ENCODE measurements at regions not wholly inside any gene's neighbourhood (a gene's known extent, or its start where the extent isn't known, plus 50 kb on each side); places are given as distances from the start of the nearest gene placed in this dataset.

DNA sequence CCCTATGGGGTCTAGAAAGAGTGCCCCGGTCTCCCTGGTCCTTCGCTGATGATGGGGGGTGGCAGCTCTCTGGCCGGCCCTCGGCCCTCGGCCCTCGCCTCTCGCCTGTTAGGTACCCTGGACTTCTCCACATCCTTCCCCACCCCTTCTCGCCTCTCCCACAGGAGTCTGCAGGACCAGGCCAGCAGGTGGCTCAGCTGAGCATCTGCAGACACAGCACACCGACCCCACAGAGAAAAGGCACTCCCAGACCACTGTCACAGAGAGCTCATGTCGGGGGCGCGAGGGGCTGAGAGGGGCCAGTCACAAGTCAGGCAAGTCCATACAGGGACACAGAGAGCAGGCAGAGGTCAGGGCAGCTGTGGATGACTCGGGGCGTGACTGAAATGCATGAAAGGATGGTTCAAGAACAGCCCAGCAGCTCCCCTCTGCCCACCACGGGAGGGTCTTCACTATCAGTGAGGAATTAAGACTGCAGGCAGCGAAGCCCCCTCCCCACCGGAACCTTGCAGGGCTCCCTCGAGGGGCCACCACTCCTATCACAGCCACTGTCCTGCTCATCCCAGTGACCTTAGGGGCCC, 181.7 kb upstream of the NSMCE3 start:
- Mint-ChIP-seq H3K36me3 (no peaks in the 10 kb centered on the region), H3K27me3 (peaks cover 0 to 23% (median 16%) of the 10 kb centered on the region in 3 donors), H3K4me3 (no peak overlapping the region), H3K4me1 (peaks cover 0 to 9% (median 2%) of the 10 kb centered on the region in 3 donors), H3K9me3 (peaks cover 0 to 4% (median 0%) of the 10 kb centered on the region in 7 donors), H3K27ac (no peak overlapping the region)
- ATAC-seq (ENCODE audit: low read depth in 2 of 2) (no peak), DNase-seq (no peak)

DNA sequence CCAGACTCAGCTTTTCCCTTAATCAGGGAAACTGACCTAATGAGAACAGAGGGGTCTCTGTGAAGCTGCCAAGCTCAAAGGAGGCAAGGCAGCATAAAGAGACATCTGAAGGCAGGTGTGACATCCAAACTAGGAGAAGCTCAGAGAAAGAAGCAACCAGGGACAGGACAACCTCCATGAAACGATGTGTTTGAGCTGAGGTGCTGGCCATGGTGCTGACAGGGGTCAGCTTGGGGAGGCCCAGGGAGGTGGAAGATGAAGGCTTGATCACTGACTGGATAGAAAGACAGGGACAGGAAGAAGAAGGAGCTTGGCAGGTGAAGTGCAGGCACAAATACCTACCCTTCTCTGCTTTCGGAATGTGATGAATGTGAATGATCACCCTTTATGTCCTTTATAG, 179.5 kb upstream of the NSMCE3 start:
- Mint-ChIP-seq H3K4me1 (peaks cover 0 to 9% (median 2%) of the 10 kb centered on the region in 3 donors), H3K27ac (no peak overlapping the region), H3K4me3 (no peak overlapping the region), H3K9me3 (peaks cover 0 to 4% (median 0%) of the 10 kb centered on the region in 7 donors), H3K36me3 (no peaks in the 10 kb centered on the region), H3K27me3 (peaks cover 0 to 23% (median 16%) of the 10 kb centered on the region in 3 donors)
- no peak for DNase-seq
- no peak for ATAC-seq (ENCODE audit: low read depth in 2 of 2)

DNA sequence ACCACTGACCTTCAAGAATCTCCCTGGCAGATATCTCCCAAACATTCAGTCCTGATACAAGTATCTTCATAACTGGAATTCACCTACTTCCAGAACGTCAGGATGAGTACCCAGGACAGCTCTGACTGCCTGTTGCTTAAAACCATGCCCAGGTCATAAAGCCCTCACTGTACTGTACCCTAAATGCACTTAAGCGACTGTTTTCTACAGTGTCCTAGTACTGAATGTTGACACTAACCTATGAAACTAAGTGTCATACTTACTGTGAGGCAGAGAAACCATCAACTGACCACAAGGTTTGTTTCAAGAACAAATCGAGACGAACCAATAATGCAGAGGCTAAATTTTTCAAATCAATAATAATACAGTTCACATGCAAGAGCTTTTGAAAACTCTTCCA, 178.7 kb upstream of the NSMCE3 start:
- ATAC-seq (ENCODE audit: low read depth in 2 of 2) = no peak
- H3K4me3 Mint-ChIP-seq = no peak overlapping the region

GRCh38 chr15:29446480-29446879, 176.9 kb upstream of the NSMCE3 start:
- peaks cover 0 to 4% (median 0%) of the 10 kb centered on the region in 7 donors for H3K9me3 Mint-ChIP-seq
- H3K27ac Mint-ChIP-seq = peak overlapping the region in 1 of 6 donors; percentile 70
- no peak for ATAC-seq (ENCODE audit: low read depth in 2 of 2)
- DNase-seq = no peak
- H3K36me3 Mint-ChIP-seq = no peaks in the 10 kb centered on the region
- peaks cover 0 to 11% (median 11%) of the 10 kb centered on the region in 3 donors for H3K27me3 Mint-ChIP-seq
- no peaks in the 10 kb centered on the region for H3K4me1 Mint-ChIP-seq
- no peak overlapping the region for H3K4me3 Mint-ChIP-seq

More for the DNA sequence above, 178.7 kb upstream of the NSMCE3 start:
- no peak for DNase-seq
- no peaks in the 10 kb centered on the region for H3K36me3 Mint-ChIP-seq
- H3K27me3 Mint-ChIP-seq = peaks cover 0 to 21% (median 16%) of the 10 kb centered on the region in 3 donors
- peaks cover 0 to 4% (median 0%) of the 10 kb centered on the region in 7 donors for H3K9me3 Mint-ChIP-seq
- H3K4me1 Mint-ChIP-seq = peaks cover 0 to 7% (median 2%) of the 10 kb centered on the region in 3 donors
- H3K27ac Mint-ChIP-seq = no peak overlapping the region

DNA sequence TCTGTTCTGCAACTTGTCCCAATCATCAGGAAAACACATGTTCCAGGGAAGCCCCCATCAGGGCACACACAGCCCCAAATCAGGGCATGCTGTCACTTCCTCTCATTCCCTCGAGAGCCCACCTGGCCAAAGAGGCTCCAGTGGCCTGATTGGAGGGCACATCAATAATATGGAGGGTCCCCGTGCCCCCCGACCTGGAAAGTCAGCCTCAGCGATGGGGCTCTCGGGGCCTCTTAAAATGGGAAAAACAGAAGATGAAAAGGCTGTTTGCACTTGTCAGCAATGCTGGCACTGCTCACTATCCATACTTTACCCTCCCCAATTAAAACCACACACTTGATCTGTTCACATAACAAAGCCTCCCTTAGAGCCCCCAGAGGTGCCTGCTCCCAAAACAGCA, 172.9 kb upstream of the NSMCE3 start:
- ATAC-seq (ENCODE audit: low read depth in 2 of 2) = no peak
- no peak for DNase-seq
- Mint-ChIP-seq H3K27me3 (no peaks in the 10 kb centered on the region), H3K9me3 (peaks cover 0 to 11% (median 0%) of the 10 kb centered on the region in 7 donors), H3K4me1 (no peaks in the 10 kb centered on the region), H3K27ac (no peak overlapping the region), H3K4me3 (no peak overlapping the region), H3K36me3 (no peaks in the 10 kb centered on the region)

DNA sequence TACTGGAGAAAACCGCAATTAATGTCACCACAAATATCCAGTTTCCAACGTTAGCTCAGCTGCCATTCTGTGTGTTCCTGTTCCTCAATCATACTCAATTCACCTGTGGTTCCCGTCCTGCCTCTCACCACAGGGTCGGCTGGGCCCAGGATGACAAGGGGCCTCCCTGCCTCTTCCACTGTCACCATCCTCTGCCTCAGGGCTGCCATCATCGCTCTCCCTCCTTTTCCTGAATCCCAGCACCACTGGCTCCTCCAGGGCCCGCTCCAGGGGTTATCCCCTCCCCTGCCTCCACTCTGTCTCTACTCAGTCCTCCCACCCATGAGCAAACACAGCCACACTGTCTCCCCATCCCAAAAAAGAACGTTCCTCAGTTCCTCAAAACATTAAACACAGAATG, 170.9 kb upstream of the NSMCE3 start:
- no peaks in the 10 kb centered on the region for H3K27me3 Mint-ChIP-seq
- no peak for DNase-seq
- no peak for ATAC-seq (ENCODE audit: low read depth in 2 of 2)
- H3K4me1 Mint-ChIP-seq = no peaks in the 10 kb centered on the region
- H3K27ac Mint-ChIP-seq = no peak overlapping the region
- peaks cover 0 to 7% (median 0%) of the 10 kb centered on the region in 7 donors for H3K9me3 Mint-ChIP-seq
- no peaks in the 10 kb centered on the region for H3K36me3 Mint-ChIP-seq
- peak overlapping the region in 1 of 8 donors; percentile 64 for H3K4me3 Mint-ChIP-seq

DNA sequence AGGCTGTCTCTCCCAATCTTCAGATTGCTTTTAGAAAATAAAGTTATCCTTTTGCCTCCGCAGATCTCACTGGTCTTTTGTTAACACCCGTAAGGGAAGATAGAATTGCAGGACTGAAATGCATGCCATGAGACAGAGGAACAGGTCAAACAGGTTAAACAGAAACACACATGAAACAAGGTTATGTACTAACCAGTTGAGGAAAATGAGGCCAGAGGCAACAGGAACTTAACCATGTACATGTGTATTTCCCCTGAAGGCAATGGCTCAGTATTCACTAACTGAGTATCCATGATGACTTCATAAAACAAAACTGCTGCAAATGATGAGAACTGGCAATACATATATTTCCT, 169.1 kb upstream of the NSMCE3 start:
- Mint-ChIP-seq H3K9me3 (peaks cover 0 to 7% (median 0%) of the 10 kb centered on the region in 7 donors), H3K4me3 (no peak overlapping the region), H3K4me1 (no peaks in the 10 kb centered on the region), H3K27me3 (peaks cover 0 to 7% (median 0%) of the 10 kb centered on the region in 3 donors), H3K36me3 (no peaks in the 10 kb centered on the region), H3K27ac (peak overlapping the region in 1 of 6 donors; percentile 84)
- DNase-seq (no peak), ATAC-seq (ENCODE audit: low read depth in 2 of 2) (no peak)

DNA sequence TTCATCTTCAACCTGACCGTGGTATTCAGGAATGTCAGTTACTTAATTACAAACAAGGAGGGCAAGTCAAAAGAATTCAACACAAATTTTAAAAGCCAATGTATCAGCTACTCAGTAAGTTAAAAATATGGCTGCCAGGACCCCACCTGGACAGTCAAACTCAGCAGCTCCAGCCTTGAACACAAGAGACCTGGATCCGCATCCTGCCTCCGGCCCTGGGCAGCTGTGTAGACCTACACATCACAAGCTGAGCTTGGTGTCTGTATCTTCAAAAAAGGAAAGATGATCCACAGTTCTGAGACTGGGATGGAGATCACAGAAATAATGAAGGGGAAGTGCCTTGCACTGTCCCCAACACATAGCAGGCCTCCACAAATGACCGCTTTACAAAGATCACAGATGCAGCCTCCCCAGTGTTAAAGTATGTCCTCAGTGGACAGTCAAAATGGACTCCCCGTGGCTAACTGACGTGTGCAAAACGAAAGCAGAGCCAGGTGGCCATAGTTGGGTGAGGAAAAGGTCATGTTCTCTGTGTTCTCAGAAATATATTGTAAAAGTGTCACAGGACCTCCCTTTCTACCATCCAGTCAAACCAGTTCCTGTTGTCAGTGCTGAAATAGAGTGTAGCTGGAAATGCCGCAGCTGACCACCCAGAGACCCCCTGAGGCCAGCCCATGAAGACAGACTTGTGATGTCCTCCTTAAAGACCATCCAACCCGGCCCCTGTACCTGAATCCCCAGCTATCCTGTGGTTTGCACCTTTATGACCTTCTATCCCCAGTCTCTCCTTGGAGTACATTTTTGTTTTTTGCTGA, 168.5 kb upstream of the NSMCE3 start:
- no peaks in the 10 kb centered on the region for H3K36me3 Mint-ChIP-seq
- H3K4me1 Mint-ChIP-seq = no peaks in the 10 kb centered on the region
- H3K9me3 Mint-ChIP-seq = peaks cover 0 to 7% (median 0%) of the 10 kb centered on the region in 7 donors
- H3K4me3 Mint-ChIP-seq = no peak overlapping the region
- peaks cover under 1 to 12% (median 3%) of the 10 kb centered on the region in 3 donors for H3K27me3 Mint-ChIP-seq
- ATAC-seq (ENCODE audit: low read depth in 2 of 2) (no peak), DNase-seq (no peak)
- H3K27ac Mint-ChIP-seq = peak overlapping the region in 1 of 6 donors; percentile 84

DNA sequence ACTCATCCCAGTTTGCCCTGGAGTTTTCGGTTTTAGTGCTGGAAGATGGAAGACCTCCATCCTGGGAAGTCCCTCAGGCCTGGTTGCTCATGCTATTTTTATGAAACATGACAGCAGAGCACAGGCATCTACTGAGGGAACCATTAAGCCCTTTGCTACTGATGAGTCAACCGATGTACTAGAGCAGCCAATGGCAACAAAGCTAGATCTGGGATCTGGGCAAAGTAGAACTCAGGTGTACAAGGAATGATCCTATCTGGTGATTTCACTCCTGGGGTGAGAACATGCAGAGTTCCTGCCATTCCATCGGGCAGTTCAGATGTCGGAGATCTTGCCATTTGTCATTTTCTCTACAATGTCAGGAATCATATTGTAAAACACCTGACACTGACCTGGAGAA, 166.2 kb upstream of the NSMCE3 start:
- no peak for DNase-seq
- Mint-ChIP-seq H3K9me3 (peaks cover 0 to 3% (median 0%) of the 10 kb centered on the region in 7 donors), H3K36me3 (no peaks in the 10 kb centered on the region), H3K27me3 (peaks cover 6 to 24% (median 6%) of the 10 kb centered on the region in 3 donors), H3K4me3 (no peak overlapping the region), H3K27ac (no peak overlapping the region), H3K4me1 (no peaks in the 10 kb centered on the region)
- ATAC-seq (ENCODE audit: low read depth in 2 of 2) = no peak

DNA sequence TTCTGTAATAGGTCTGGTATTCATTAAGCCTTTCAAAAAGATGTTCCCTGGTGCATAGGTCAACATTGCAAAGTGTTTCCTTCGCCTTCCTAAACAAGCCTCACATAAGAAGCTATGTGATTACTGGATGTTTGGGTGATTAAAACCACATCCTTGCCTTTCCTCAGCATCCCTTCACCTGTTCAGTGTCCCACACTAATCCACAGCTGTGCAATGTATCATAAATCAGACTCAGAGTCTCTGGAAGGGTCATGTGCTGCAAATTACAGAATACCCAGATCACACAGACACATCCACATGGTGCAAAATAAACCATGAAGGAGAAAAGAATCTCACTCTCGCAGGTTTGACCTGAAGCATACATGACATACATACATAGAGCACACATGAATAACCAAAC, 164.7 kb upstream of the NSMCE3 start:
- peaks cover 6 to 24% (median 6%) of the 10 kb centered on the region in 3 donors for H3K27me3 Mint-ChIP-seq
- H3K9me3 Mint-ChIP-seq = peaks cover 0 to 3% (median 0%) of the 10 kb centered on the region in 7 donors
- ATAC-seq (ENCODE audit: low read depth in 2 of 2) = no peak
- H3K4me1 Mint-ChIP-seq = no peaks in the 10 kb centered on the region
- H3K4me3 Mint-ChIP-seq = no peak overlapping the region
- DNase-seq = no peak
- H3K27ac Mint-ChIP-seq = no peak overlapping the region
- no peaks in the 10 kb centered on the region for H3K36me3 Mint-ChIP-seq

GRCh38 chr15:29433507-29434248, 164.1 kb upstream of the NSMCE3 start:
- Mint-ChIP-seq H3K9me3 (peaks cover 0 to 4% (median 0%) of the 10 kb centered on the region in 7 donors), H3K27me3 (peaks cover 6 to 24% (median 6%) of the 10 kb centered on the region in 3 donors), H3K36me3 (no peaks in the 10 kb centered on the region), H3K4me3 (no peak overlapping the region), H3K27ac (no peak overlapping the region), H3K4me1 (no peaks in the 10 kb centered on the region)
- no peak for DNase-seq
- no peak for ATAC-seq (ENCODE audit: low read depth in 2 of 2)

GRCh38 chr15:29433050-29433318, 163.4 kb upstream of the NSMCE3 start:
- Mint-ChIP-seq H3K36me3 (no peaks in the 10 kb centered on the region), H3K27me3 (peaks cover 6 to 24% (median 6%) of the 10 kb centered on the region in 3 donors), H3K9me3 (peaks cover 0 to 4% (median 0%) of the 10 kb centered on the region in 7 donors), H3K4me3 (no peak overlapping the region), H3K27ac (no peak overlapping the region), H3K4me1 (no peaks in the 10 kb centered on the region)
- ATAC-seq (ENCODE audit: low read depth in 2 of 2) (no peak), DNase-seq (no peak)

DNA sequence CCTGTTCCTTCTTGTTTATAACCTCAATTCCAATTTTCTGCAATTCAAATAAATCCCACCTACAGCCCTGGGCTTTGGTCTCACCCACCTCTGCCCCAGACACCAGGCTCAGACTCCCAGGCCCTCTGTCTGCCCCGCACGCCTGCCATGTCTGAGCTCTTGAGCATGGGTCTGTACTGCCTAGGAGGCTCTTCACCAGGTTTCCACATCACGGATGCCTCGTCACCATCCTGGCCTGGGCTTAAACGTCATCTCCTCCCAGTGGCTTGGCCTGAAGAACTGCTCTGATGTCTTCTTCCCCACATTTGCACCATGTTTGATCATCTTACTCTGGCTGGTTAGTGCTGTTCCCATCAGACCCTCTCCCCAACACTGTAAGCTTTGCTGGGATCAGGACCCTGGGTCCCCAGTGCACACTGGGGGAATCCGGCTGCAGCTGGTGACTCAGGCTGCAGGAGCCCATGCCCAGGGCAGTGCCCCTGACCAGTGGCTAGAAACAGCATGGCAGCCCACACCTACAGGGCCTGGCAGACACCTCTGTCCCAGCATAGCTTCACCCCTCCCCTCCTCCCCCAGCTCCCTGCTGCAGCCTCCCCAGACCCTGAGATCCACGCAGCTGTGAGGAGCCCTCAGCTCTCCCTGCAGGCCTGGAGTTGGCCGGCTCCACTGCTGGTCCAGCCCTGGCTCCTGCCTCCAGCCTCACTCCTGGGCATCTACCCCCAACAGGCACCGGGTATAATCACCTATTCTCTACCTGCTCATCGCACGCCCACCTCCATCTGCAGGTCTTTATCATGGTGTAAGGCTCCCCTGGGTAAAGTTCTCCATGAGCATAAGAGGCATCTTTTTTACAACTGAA, 162.8 kb upstream of the NSMCE3 start:
- Mint-ChIP-seq H3K36me3 (no peaks in the 10 kb centered on the region), H3K4me1 (no peaks in the 10 kb centered on the region), H3K9me3 (peaks cover 0 to 4% (median 2%) of the 10 kb centered on the region in 7 donors), H3K27me3 (peaks cover 6 to 24% (median 6%) of the 10 kb centered on the region in 3 donors), H3K27ac (no peak overlapping the region), H3K4me3 (no peak overlapping the region)
- DNase-seq (no peak), ATAC-seq (ENCODE audit: low read depth in 2 of 2) (no peak)
